Fibroblast of lung (primary cell): ENCODE measurements at regions not wholly inside any gene's neighbourhood (a gene's known extent, or its start where the extent isn't known, plus 50 kb on each side); places are given as distances from the start of the nearest gene placed in this dataset.

Experiments used
- DNase-seq, 2 donors: peaks; one replicate each; pipeline versions ENCODE4 v3.0.0 to v3.0.0-alpha.2; 2010; ENCODE audit warnings: low read depth in 2 of 2
- H2AFZ ChIP-seq: 2 replicates; pipeline ENCODE4 v1.5.1; 2012; ENCODE audit warnings: low read length, control low read depth, inconsistent platforms
- H3K27ac ChIP-seq: 2 replicates; pipeline ENCODE4 v1.5.1; 2011; ENCODE audit warnings: low read length, control low read depth; ENCODE audit not compliant: insufficient read depth
- H3K27me3 ChIP-seq: 2 replicates; pipeline ENCODE4 v1.5.1; 2011; ENCODE audit warnings: mild to moderate bottlenecking, low read length; ENCODE audit not compliant: control insufficient read depth, insufficient read depth
- H3K36me3 ChIP-seq: 2 replicates; pipeline ENCODE4 v1.5.1; 2011; ENCODE audit warnings: low read length; ENCODE audit not compliant: control insufficient read depth, insufficient read depth
- H3K4me1 ChIP-seq: 2 replicates; pipeline ENCODE4 v1.5.1; 2011; ENCODE audit warnings: low read length; ENCODE audit not compliant: control insufficient read depth, insufficient read depth; ENCODE audit errors: extremely low read depth
- H3K4me2 ChIP-seq: 2 replicates; pipeline ENCODE4 v1.5.1; 2011; ENCODE audit warnings: low read length, control low read depth; ENCODE audit not compliant: insufficient read depth; ENCODE audit errors: extremely low read depth
- H3K4me3 ChIP-seq, 4 experiments: fragments of 200-600 bp in 1 of 4; sonication (generic) in 1 of 4; replicated peaks in 1 of 4; 2 replicates each; pipeline ENCODE4 v1.5.1; 2011 to 2016; ENCODE audit warnings: low read length in 4 of 4, low read depth in 3 of 4, mild to moderate bottlenecking in 3 of 4, control low read depth in 2 of 4, inconsistent platforms in 1 of 4, mixed read lengths in 1 of 4; ENCODE audit not compliant: insufficient read depth in 1 of 4; ENCODE audit errors: control extremely low read depth in 1 of 4
- H3K79me2 ChIP-seq: 2 replicates; pipeline ENCODE4 v1.5.1; 2012; ENCODE audit warnings: mild to moderate bottlenecking, low read length, inconsistent platforms; ENCODE audit not compliant: control insufficient read depth, insufficient read depth
- H3K9ac ChIP-seq: 2 replicates; pipeline ENCODE4 v1.5.1; 2011; ENCODE audit warnings: mild to moderate bottlenecking, low read length, control low read depth; ENCODE audit not compliant: insufficient read depth
- H3K9me3 ChIP-seq: 2 replicates; pipeline ENCODE4 v1.5.1; 2012; ENCODE audit warnings: low read depth, low read length; ENCODE audit not compliant: control insufficient read depth, insufficient read depth
- H4K20me1 ChIP-seq: 2 replicates; pipeline ENCODE4 v1.5.1; 2011; ENCODE audit warnings: low read length; ENCODE audit not compliant: control insufficient read depth, insufficient read depth; ENCODE audit errors: extremely low read depth
- CTCF ChIP-seq, 2 donors: IDR thresholded peaks in 1 of 2; conservative IDR thresholded peaks in 1 of 2; 1 replicate in 1 of 2; 2 replicates in 1 of 2; pipeline ENCODE4 v1.5.1; 2011 to 2012; ENCODE audit warnings: low read length in 2 of 2, control low read depth in 1 of 2, inconsistent platforms in 1 of 2, low read depth in 1 of 2, mild to moderate bottlenecking in 1 of 2
- EZH2 ChIP-seq: IDR thresholded peaks from 2 replicates; pipeline ENCODE4 v1.5.1; 2012; ENCODE audit warnings: low read length, control low read depth, mild to moderate bottlenecking; ENCODE audit errors: missing control alignments

- Histone ChIP-seq H3K79me2 (no peaks in the 10 kb centered on the region), H3K4me2 (no peak overlapping the region), H3K9ac (no peak overlapping the region), H2AFZ (no peak overlapping the region), H3K36me3 (no peaks in the 10 kb centered on the region), H3K9me3 (no peaks in the 10 kb centered on the region), H3K27ac (no peak overlapping the region), H3K4me3 (no peak overlapping the region), H3K4me1 (no peaks in the 10 kb centered on the region), H3K27me3 (no peaks in the 10 kb centered on the region), H4K20me1 (no peaks in the 10 kb centered on the region)
- DNase-seq, result no peak
- TF ChIP-seq CTCF (conservative IDR thresholded peaks at IDR 0.05 in 1 of 2, IDR thresholded peaks at IDR 0.05 in 1 of 2; ENCODE audit: low read depth in 1 of 2, low read length in 2 of 2) (no peak), EZH2 (no peak)
Observed at GRCh38 chr16:51701025-51701424, 550.0 kb upstream of the SALL1 start.

GRCh38 chr16:51699686-51700396 is 548.8 kb upstream of the SALL1 start:
- no peak overlapping the region for H3K4me3 ChIP-seq
- H3K4me1 ChIP-seq, result no peaks in the 10 kb centered on the region
- H3K4me2 ChIP-seq, result no peak overlapping the region
- no peak overlapping the region for H3K9ac ChIP-seq
- no peaks in the 10 kb centered on the region for H3K79me2 ChIP-seq
- no peaks in the 10 kb centered on the region for H4K20me1 ChIP-seq
- no peak for TF ChIP-seq CTCF (conservative IDR thresholded peaks at IDR 0.05 in 1 of 2, IDR thresholded peaks at IDR 0.05 in 1 of 2; ENCODE audit: low read depth in 1 of 2, low read length in 2 of 2)
- TF ChIP-seq EZH2, result no peak
- H3K27me3 ChIP-seq, result no peaks in the 10 kb centered on the region
- no peak overlapping the region for H2AFZ ChIP-seq
- no peaks in the 10 kb centered on the region for H3K9me3 ChIP-seq
- no peaks in the 10 kb centered on the region for H3K36me3 ChIP-seq
- H3K27ac ChIP-seq, result no peak overlapping the region
- no peak for DNase-seq

- no peak overlapping the region for H2AFZ ChIP-seq
- no peaks in the 10 kb centered on the region for H3K27me3 ChIP-seq
- H3K9me3 ChIP-seq, result no peaks in the 10 kb centered on the region
- no peaks in the 10 kb centered on the region for H3K4me1 ChIP-seq
- H3K79me2 ChIP-seq, result no peaks in the 10 kb centered on the region
- no peak overlapping the region for H3K4me3 ChIP-seq
- TF ChIP-seq CTCF (conservative IDR thresholded peaks at IDR 0.05 in 1 of 2, IDR thresholded peaks at IDR 0.05 in 1 of 2; ENCODE audit: low read depth in 1 of 2, low read length in 2 of 2), result no peak
- TF ChIP-seq EZH2, result no peak
- H4K20me1 ChIP-seq, result no peaks in the 10 kb centered on the region
- no peak for DNase-seq
- H3K9ac ChIP-seq, result no peak overlapping the region
- no peak overlapping the region for H3K4me2 ChIP-seq
- no peak overlapping the region for H3K27ac ChIP-seq
- no peaks in the 10 kb centered on the region for H3K36me3 ChIP-seq
Observed at GRCh38 chr16:51698647-51699046, 547.6 kb upstream of the SALL1 start.
